Spinal cord (tissue), 9 donors: ENCODE measurements at regions not wholly inside any gene's neighbourhood (a gene's known extent, or its start where the extent isn't known, plus 50 kb on each side); places are given as distances from the start of the nearest gene placed in this dataset.

Experiments used
- DNase-seq, 6 donors: peaks; one replicate each; pipeline versions ENCODE4 v3.0.0 to v3.0.0-alpha.2; 2013 to 2015; ENCODE audit warnings: low spot score in 6 of 6, low read depth in 4 of 6
- H3K27ac ChIP-seq: one replicate; pipeline ENCODE4 v1.5.1; 2013; ENCODE audit warnings: low read depth, low read length, control low read depth
- H3K27me3 ChIP-seq: one replicate; pipeline ENCODE4 v1.6.1; 2013; ENCODE audit warnings: low read length; ENCODE audit not compliant: control insufficient read depth, insufficient read depth
- H3K36me3 ChIP-seq: one replicate; pipeline ENCODE4 v1.6.1; 2013; ENCODE audit warnings: low read length; ENCODE audit not compliant: control insufficient read depth, insufficient read depth
- H3K4me1 ChIP-seq: one replicate; pipeline ENCODE4 v1.6.1; 2013; ENCODE audit warnings: low read length; ENCODE audit not compliant: control insufficient read depth, insufficient read depth
- H3K4me3 ChIP-seq: one replicate; pipeline ENCODE4 v1.5.1; 2013; ENCODE audit warnings: low read depth, low read length, control low read depth
- H3K9me3 ChIP-seq: one replicate; pipeline ENCODE4 v1.6.1; 2013; ENCODE audit warnings: low read length; ENCODE audit not compliant: control insufficient read depth, insufficient read depth
- WGBS: methylation state at CpG from one replicate; pipeline ENCODE4 v1.1.5; 2013; ENCODE audit warnings: missing lambda C conversion rate; ENCODE audit not compliant: insufficient coverage; 5-methylcytosine and 5-hydroxymethylcytosine counted together
- donor health status: healthy.

DNA sequence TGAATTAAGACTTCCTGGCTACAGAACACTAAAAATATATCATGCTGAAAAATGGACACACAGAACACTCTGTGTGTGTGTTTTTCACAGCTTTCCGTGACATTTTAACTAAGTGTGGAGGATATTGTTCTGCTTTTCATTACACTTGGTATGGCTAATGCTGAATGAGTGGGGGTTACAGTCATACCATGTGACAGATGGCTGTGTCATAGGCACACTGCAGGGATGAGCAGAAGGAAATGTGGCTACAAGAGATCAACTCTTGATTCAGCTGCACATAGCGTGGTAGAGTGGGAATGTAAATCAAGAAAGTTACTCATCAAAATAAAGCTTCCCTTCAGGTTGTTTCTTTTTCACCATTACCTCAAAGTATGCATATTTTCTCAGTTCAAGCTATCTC lies 669.8 kb downstream of the IQCM start:
- WGBS: no CpG with 5 or more reads among the region's 2 CpGs
- no peaks in the 10 kb centered on the region for H3K36me3 ChIP-seq
- H3K9me3 ChIP-seq: no peaks in the 10 kb centered on the region
- H3K27me3 ChIP-seq: no peaks in the 10 kb centered on the region
- no peak overlapping the region for H3K4me3 ChIP-seq
- no peak overlapping the region for H3K27ac ChIP-seq
- H3K4me1 ChIP-seq: no peaks in the 10 kb centered on the region
- DNase-seq: no peak

DNA sequence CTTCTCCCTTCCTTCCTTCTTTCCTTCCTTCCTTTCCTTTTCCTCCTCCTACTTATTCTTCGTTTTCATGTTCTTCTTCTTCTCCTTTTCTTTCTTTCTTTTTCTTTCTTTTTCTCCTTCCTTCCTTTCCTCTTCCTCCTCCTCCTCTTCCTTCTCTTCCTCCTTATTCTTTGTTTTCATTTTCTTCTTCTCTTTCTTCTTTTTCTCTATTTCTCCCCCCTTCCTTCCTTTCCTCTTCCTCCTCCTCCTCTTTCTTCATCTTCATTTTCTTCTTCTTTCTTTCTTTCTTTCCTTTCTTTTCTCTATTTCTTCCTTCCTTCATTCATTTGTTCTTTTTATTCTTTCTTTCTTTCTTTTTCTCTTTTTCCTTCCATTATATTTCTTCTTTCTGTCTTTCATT lies 671.6 kb downstream of the IQCM start:
- Histone ChIP-seq H3K9me3 (no peaks in the 10 kb centered on the region), H3K27ac (no peak overlapping the region), H3K4me3 (no peak overlapping the region), H3K36me3 (no peaks in the 10 kb centered on the region), H3K4me1 (no peaks in the 10 kb centered on the region), H3K27me3 (no peaks in the 10 kb centered on the region)
- 87% methylated on average over 1 of the region's 1 CpG for WGBS
- no peak for DNase-seq

DNA sequence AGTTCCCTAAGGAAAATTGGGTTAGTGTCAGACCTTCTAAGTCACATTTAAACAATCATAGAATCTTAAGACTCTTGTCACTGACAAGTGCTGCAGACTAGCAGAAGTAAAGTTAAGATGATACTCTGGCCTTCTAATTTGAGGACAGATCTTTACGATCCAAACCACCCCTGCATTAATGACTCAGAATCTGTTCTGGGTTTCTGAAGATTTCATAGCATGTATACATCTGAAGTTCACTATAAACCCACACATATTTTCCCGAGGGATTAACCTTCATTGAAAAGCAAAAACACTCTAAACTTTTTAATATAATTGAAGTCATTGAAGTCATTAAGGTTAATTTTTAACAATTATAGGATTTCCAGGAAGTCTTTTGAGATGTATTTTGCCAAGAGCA lies 674.3 kb downstream of the IQCM start:
- no CpG with 5 or more reads among the region's 2 CpGs for WGBS
- no peaks in the 10 kb centered on the region for H3K9me3 ChIP-seq
- no peak overlapping the region for H3K27ac ChIP-seq
- no peaks in the 10 kb centered on the region for H3K4me1 ChIP-seq
- no peaks in the 10 kb centered on the region for H3K27me3 ChIP-seq
- H3K4me3 ChIP-seq: no peak overlapping the region
- no peaks in the 10 kb centered on the region for H3K36me3 ChIP-seq
- no peak for DNase-seq

DNA sequence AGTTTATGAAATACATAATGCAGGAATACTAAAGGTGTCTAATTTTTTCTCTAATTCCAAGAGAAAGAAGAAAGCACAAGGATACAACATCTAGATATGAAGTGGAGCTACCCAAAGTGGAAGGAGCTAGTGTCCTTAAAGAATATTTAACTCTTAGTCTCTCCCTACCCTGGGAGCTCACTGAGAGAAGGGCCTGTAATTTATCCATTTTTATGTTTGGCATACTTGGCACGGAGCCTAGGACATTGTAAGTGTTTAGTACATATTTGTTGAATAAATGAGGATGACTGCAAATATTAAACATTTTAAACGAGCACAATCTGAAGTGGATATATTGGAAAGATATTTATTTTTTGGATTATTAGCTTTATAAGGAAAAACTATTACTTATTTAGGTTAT lies 674.8 kb downstream of the IQCM start:
- H3K27ac ChIP-seq: no peak overlapping the region
- no peaks in the 10 kb centered on the region for H3K27me3 ChIP-seq
- no peaks in the 10 kb centered on the region for H3K9me3 ChIP-seq
- no CpG with 5 or more reads among the region's 2 CpGs for WGBS
- H3K36me3 ChIP-seq: no peaks in the 10 kb centered on the region
- DNase-seq: no peak
- no peaks in the 10 kb centered on the region for H3K4me1 ChIP-seq
- H3K4me3 ChIP-seq: no peak overlapping the region

DNA sequence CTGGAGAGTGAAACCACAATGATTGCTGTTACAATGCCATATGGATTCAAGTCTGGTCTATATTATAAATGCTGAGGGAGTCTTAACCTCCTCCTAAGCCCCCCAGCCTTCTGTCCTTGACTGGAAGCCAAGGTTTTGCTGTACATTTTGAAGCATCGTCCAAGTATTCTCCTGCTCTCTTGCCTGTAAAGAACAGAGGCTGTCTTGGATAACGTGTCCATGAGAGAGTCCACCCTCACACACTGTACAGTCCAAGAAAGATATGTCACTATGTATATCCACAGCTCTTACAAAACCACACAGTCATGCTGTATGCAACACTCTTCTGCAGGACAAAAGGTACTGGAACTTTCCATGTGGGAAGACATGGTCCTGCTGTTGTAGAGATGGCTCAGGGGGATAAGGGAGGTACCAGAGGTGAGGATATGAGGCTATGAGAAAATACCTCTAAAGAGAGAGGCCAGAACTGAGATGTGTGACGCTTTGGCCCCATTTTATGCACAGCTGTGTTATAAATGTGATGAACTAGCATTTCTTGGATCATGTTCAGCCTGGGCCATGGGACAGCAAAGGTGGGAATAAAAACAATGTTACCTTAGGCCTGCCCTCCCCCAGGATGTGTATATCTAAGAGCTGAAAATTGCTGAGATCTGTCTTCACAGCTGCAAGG lies 678.6 kb downstream of the IQCM start:
- Histone ChIP-seq H3K9me3 (no peaks in the 10 kb centered on the region), H3K27ac (no peak overlapping the region), H3K4me1 (no peaks in the 10 kb centered on the region), H3K4me3 (no peak overlapping the region), H3K36me3 (no peaks in the 10 kb centered on the region), H3K27me3 (no peaks in the 10 kb centered on the region)
- 91% methylated on average over 3 of the region's 3 CpGs for WGBS
- DNase-seq: peak in 1 of 6 donors; percentile 65

DNA sequence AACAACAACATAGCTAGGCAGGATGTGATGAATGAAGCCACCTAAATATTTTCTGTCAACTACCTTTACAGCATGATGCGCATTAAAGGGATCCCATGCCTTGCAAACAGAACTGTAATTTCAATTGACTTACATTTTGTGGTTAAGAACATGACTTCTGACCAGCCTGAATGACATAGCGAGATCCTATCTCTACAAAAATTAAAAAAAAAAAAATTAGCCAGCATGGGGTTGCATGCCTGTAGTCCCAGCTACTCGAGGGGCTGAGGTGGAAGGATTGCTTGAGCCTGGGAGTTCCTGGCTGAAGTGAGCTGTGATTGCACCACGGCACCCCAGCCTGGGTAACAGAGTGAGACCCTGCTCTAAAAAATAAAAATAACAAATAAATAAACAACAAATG lies 680.6 kb downstream of the IQCM start:
- Histone ChIP-seq H3K27ac (no peak overlapping the region), H3K9me3 (no peaks in the 10 kb centered on the region), H3K36me3 (no peaks in the 10 kb centered on the region), H3K4me1 (no peaks in the 10 kb centered on the region), H3K27me3 (no peaks in the 10 kb centered on the region), H3K4me3 (no peak overlapping the region)
- WGBS: no CpG with 5 or more reads among the region's 4 CpGs
- DNase-seq: no peak

DNA sequence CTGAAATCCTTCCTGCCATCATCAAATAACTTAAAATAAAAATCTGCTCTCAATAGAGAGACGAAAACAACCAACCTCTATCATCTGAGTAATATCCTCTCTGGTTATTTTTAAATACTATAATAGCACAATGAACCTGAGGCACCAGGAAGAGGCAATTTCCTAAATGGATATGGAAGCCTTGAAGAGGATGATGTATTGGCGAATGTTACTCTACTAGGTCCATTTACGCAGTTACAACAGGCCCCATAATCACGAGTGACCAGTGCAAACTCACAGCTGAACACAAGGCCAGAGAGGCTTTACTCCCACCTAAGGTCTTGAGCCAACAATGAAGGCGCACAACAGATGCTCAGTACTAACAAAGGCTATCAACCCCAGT lies 678.8 kb upstream of the NR3C2 start:
- no peak overlapping the region for H3K4me3 ChIP-seq
- no peak for DNase-seq
- no peak overlapping the region for H3K27ac ChIP-seq
- no peaks in the 10 kb centered on the region for H3K27me3 ChIP-seq
- no peaks in the 10 kb centered on the region for H3K4me1 ChIP-seq
- no peaks in the 10 kb centered on the region for H3K36me3 ChIP-seq
- no peaks in the 10 kb centered on the region for H3K9me3 ChIP-seq
- WGBS: no CpG with 5 or more reads among the region's 5 CpGs

DNA sequence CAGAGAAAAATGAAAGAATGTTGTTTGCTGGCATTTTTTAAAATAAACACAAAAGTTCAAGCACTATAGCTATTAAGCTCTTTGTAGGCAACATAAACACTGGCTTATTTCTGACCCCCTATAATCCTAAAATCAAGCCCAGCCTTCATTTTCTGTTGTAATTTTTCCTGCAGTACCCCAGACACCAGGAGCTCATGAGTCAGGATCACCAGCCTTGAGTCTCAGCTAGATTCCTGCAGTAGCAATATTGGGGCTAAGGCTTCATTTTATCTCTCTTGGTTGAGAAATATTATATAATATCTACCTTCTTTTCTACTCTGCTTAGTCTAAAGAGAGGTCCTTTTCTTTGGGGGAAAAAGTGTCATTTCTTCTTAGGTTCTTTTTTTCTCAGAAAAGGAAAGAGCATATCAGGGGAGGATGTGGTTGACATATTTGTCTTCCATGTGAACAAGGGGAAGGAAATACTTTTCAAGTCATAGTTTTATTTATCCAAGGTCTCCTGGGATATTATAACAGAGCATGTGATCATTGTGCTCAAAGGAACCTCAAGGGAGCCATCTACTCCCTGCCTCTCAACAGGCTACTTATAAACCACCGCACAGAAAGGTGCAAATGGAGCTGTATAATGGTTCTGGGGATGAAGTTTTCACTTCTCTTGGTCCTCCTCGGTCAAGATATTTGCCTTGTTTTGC lies 678.3 kb upstream of the NR3C2 start:
- no peaks in the 10 kb centered on the region for H3K9me3 ChIP-seq
- no peak for DNase-seq
- WGBS: no CpG with 5 or more reads among the region's 2 CpGs
- H3K36me3 ChIP-seq: no peaks in the 10 kb centered on the region
- H3K27me3 ChIP-seq: no peaks in the 10 kb centered on the region
- no peak overlapping the region for H3K27ac ChIP-seq
- H3K4me3 ChIP-seq: no peak overlapping the region
- no peaks in the 10 kb centered on the region for H3K4me1 ChIP-seq

DNA sequence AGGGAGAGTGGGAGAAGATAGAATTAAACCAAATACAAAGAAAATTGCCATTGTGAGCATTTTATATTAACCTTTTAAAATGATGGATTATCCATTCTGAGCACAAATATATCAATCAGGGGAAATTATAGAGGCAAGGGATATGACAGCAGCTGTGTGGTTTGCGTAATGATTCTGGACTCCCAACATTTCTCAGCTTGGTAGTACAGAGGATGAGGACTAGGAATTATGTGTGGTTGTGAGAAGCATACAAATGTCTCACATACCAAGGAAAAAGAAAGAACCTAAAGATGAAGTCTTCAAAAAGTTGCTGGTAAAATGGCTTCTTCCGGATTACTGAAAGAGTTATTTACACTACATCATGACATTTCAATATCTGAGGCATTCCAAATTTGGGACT lies 674.6 kb upstream of the NR3C2 start:
- peak in 1 of 6 donors; percentile 8 for DNase-seq
- Histone ChIP-seq H3K9me3 (no peaks in the 10 kb centered on the region), H3K4me3 (no peak overlapping the region), H3K4me1 (no peaks in the 10 kb centered on the region), H3K27me3 (no peaks in the 10 kb centered on the region), H3K36me3 (no peaks in the 10 kb centered on the region), H3K27ac (no peak overlapping the region)
- no CpG with 5 or more reads among the region's 2 CpGs for WGBS

DNA sequence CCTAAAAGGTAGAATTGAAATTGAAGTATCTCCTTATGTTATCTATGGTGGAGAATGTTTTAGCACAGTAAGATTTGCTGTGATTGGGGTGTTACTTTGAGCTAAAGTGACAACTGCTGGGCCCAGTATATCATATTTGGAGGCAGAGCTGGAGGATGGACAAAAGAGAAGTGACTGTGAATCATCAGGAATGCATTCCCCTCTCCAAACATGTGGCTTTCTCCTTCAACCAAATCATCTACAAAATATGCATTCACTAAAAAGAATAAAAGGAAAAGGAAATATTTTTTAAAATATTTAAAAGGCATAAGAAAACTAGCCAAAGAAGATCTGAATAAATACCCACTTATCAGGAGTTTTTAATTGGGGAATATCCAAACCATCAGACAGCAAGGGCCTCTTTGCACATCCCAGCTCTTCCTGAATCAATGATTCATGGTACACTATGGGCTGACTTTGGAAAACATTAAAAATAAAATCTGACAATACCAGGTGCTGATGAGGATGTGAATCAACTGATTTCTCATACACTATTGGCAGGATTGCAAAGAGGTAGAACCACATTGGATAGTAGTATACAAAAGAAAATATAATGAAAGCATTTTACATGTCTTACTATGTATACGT lies 671.7 kb upstream of the NR3C2 start:
- no peak overlapping the region for H3K4me3 ChIP-seq
- H3K4me1 ChIP-seq: no peaks in the 10 kb centered on the region
- DNase-seq: no peak
- H3K9me3 ChIP-seq: no peaks in the 10 kb centered on the region
- WGBS: no CpG with 5 or more reads among the region's 1 CpG
- H3K27me3 ChIP-seq: no peaks in the 10 kb centered on the region
- no peaks in the 10 kb centered on the region for H3K36me3 ChIP-seq
- no peak overlapping the region for H3K27ac ChIP-seq
